Vagina (tissue), 2 donors: ENCODE measurements at regions not wholly inside any gene's neighbourhood (a gene's known extent, or its start where the extent isn't known, plus 50 kb on each side); places are given as distances from the start of the nearest gene placed in this dataset.

Source experiments
- POLR2A ChIP-seq, 2 donors: fragments of 450-650 bp; IDR thresholded peaks; one replicate each; pipeline ENCODE4 v1.6.1; 2017; ENCODE audit warnings: antibody characterized with exemption in 2 of 2, mild to moderate bottlenecking in 2 of 2, moderate library complexity in 2 of 2
- TF ChIP-seq, protein P1 (sequence below), 3 experiments: fragments of 450-650 bp in 2 of 3; fragments of 200-600 bp in 1 of 3; sonication (generic) in 1 of 3; IDR thresholded peaks; one replicate each; pipeline ENCODE4 v1.5.1; 2017 to 2019; ENCODE audit warnings: antibody characterized with exemption in 3 of 3, mild to moderate bottlenecking in 2 of 3, moderate library complexity in 2 of 3

DNA sequence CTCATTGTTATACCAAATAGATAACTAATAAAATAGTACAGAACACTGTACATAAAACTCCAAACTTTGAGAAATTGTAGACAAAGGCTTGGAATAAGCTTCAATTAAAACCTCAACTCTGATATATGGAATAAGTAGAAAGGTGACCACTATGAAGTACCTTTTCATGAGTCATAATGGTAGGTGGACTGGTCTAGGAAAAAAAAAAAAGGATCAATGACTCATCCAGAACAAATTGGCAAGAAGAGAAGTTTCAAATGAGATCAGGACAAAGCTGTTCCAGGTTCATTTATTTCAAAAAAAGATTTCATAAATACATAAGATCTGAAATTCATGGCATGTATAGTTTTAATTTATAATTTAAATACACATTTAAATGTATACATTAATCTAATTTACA lies 769.7 kb downstream of the SUCLG1 start:
- TF ChIP-seq, protein P1, sequence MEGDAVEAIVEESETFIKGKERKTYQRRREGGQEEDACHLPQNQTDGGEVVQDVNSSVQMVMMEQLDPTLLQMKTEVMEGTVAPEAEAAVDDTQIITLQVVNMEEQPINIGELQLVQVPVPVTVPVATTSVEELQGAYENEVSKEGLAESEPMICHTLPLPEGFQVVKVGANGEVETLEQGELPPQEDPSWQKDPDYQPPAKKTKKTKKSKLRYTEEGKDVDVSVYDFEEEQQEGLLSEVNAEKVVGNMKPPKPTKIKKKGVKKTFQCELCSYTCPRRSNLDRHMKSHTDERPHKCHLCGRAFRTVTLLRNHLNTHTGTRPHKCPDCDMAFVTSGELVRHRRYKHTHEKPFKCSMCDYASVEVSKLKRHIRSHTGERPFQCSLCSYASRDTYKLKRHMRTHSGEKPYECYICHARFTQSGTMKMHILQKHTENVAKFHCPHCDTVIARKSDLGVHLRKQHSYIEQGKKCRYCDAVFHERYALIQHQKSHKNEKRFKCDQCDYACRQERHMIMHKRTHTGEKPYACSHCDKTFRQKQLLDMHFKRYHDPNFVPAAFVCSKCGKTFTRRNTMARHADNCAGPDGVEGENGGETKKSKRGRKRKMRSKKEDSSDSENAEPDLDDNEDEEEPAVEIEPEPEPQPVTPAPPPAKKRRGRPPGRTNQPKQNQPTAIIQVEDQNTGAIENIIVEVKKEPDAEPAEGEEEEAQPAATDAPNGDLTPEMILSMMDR (IDR thresholded peaks at IDR 0.05): no peak
- no peak for TF ChIP-seq POLR2A (IDR thresholded peaks at IDR 0.05)
